ENCODE measurements at regions not wholly inside any gene's neighbourhood (a gene's known extent, or its start where the extent isn't known, plus 50 kb on each side); places are given as distances from the start of the nearest gene placed in this dataset.

DNA sequence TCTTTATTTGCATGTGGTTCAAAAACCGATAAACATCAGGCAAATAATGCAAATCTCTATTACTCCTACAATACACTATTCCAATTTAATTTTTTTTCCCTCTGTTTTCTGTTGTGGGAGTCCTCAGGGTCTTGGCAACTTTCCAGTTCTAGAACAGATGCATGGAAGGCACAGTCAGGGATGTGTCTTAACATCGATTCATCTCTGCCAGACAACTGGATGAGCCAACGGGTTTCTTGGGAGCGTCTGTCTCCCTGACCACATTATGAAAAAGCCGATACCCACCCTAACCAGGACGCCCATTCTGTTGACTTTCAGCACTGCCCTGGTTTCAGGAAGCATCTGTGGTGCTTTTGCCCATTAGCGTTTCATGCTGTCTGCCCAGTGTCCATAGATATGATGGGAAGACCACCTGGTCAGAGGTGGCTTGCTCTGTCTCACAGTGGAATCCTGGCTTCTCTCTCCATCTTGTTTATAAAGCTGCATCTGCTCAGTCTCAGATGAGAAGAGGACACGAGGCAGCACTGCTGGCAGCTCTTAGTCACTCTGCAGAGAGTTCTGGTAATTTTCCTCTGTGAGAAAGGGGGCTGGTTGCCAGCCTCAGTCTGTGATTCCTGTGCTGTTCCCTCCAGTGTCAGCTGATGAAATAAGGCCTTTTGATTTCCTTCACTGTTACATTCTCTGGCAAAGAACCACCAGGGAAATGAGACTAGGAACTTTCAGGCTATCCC, 57.9 kb upstream of the KCNE4 start:
- TF ChIP-seq, protein P1, sequence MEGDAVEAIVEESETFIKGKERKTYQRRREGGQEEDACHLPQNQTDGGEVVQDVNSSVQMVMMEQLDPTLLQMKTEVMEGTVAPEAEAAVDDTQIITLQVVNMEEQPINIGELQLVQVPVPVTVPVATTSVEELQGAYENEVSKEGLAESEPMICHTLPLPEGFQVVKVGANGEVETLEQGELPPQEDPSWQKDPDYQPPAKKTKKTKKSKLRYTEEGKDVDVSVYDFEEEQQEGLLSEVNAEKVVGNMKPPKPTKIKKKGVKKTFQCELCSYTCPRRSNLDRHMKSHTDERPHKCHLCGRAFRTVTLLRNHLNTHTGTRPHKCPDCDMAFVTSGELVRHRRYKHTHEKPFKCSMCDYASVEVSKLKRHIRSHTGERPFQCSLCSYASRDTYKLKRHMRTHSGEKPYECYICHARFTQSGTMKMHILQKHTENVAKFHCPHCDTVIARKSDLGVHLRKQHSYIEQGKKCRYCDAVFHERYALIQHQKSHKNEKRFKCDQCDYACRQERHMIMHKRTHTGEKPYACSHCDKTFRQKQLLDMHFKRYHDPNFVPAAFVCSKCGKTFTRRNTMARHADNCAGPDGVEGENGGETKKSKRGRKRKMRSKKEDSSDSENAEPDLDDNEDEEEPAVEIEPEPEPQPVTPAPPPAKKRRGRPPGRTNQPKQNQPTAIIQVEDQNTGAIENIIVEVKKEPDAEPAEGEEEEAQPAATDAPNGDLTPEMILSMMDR (IDR thresholded peaks at IDR 0.05), result no peak
- no peak for TF ChIP-seq POLR2A (IDR thresholded peaks at IDR 0.05)

Measured in adrenal gland (tissue), 5 donors.